Cardiac muscle cell (in vitro differentiated cells and primary cell): ENCODE measurements at regions not wholly inside any gene's neighbourhood (a gene's known extent, or its start where the extent isn't known, plus 50 kb on each side); places are given as distances from the start of the nearest gene placed in this dataset.

Experiments
- DNase-seq, 2 donors: peaks; one replicate each; pipeline versions ENCODE4 v3.0.0 to v3.0.0-alpha.2; 2010 to 2017; ENCODE audit warnings: low read depth in 1 of 2, low spot score in 1 of 2
- H3K27ac ChIP-seq: fragments of 200-600 bp; sonication (generic); 2 replicates; pipeline ENCODE4 v1.5.1; 2016
- H3K27me3 ChIP-seq: fragments of 200-600 bp; sonication (generic); 2 replicates; pipeline ENCODE4 v1.6.0; 2016; ENCODE audit warnings: control low read depth
- H3K36me3 ChIP-seq: fragments of 200-600 bp; sonication (generic); 2 replicates; pipeline ENCODE4 v1.5.1; 2016; ENCODE audit warnings: control low read depth
- H3K4me1 ChIP-seq: fragments of 200-600 bp; sonication (generic); 2 replicates; pipeline ENCODE4 v1.8.1; 2017; ENCODE audit warnings: low read depth, mild to moderate bottlenecking, mixed run types
- H3K4me3 ChIP-seq: fragments of 200-600 bp; sonication (generic); 2 replicates; pipeline ENCODE4 v1.5.1; 2016; ENCODE audit warnings: mild to moderate bottlenecking
- H3K9me3 ChIP-seq: fragments of 200-600 bp; sonication (generic); 2 replicates; pipeline ENCODE4 v1.5.1; 2017; ENCODE audit warnings: low read depth, mild to moderate bottlenecking, control low read depth
- CTCF ChIP-seq: IDR thresholded peaks from 2 replicates; pipeline ENCODE4 v1.5.1; 2012; ENCODE audit warnings: low read depth, mild to moderate bottlenecking, low read length

- no peak for DNase-seq
- Histone ChIP-seq H3K36me3 (no peaks in the 10 kb centered on the region), H3K27me3 (no peaks in the 10 kb centered on the region), H3K27ac (peak overlapping the region; percentile 79), H3K4me1 (peaks cover 19% of the 10 kb centered on the region), H3K9me3 (no peaks in the 10 kb centered on the region), H3K4me3 (no peak overlapping the region)
- TF ChIP-seq CTCF, result no peak
Observed at GRCh38 chr11:15910761-15911160, 445.6 kb downstream of the SOX6 start.

GRCh38 chr11:15911377-15912044 is 444.8 kb downstream of the SOX6 start:
- Histone ChIP-seq H3K4me3 (no peak overlapping the region), H3K27ac (peak overlapping the region; percentile 79), H3K36me3 (no peaks in the 10 kb centered on the region), H3K9me3 (no peaks in the 10 kb centered on the region), H3K4me1 (peaks cover 19% of the 10 kb centered on the region), H3K27me3 (no peaks in the 10 kb centered on the region)
- no peak for TF ChIP-seq CTCF
- peak; percentile 74 to 87 for DNase-seq

DNA sequence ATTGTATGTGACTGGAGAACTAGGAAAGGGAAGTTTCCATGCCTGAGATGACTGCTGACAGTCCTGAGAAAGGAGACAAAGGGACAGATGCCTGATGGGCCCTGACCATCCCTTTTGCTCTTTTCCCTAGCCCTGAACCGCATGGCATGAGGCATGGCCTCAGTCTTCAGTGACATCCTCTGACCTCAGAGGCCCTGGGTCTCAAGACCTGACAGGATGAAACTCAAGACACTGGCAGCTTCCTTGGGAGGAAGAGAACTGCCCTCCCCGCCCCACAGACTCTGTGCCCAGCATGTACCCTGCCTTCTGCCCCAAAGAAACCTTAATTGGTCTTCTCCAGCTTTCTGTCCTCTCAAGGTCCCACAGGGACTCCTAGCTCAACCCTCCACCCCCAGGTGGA is 444.1 kb downstream of the SOX6 start:
- Histone ChIP-seq H3K27ac (peak overlapping the region; percentile 79), H3K9me3 (no peaks in the 10 kb centered on the region), H3K36me3 (no peaks in the 10 kb centered on the region), H3K4me1 (peaks cover 19% of the 10 kb centered on the region), H3K4me3 (no peak overlapping the region), H3K27me3 (no peaks in the 10 kb centered on the region)
- no peak for DNase-seq
- no peak for TF ChIP-seq CTCF

- H3K4me1 ChIP-seq, result peaks cover 22% of the 10 kb centered on the region
- no peak for TF ChIP-seq CTCF
- peak in 1 of 2 donors; percentile 37 for DNase-seq
Observed at GRCh38 chr11:15912825-15913224, 443.5 kb downstream of the SOX6 start.

DNA sequence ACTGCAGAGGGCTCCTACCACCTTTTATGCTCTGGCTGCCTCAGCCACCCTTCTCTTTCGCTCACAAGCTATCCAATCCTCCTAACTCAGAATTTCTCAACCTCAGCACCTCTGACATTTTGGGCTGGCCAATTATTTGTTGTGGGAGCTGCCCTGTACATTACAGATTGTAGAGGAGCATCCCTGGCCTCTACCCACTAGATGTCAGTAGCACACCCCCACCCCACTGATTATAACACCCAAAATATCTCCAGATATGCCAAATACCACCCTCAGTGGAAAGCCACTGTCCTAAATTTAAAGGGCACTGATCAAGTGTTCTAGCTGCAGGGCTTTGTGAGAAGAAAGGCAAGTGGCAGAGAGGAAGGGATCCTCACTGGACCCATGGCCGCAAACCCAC is 443.1 kb downstream of the SOX6 start:
- DNase-seq, result peak in 1 of 2 donors; percentile 10
- TF ChIP-seq CTCF, result peak; percentile 10
- H3K4me1 ChIP-seq, result peaks cover 22% of the 10 kb centered on the region
- no peaks in the 10 kb centered on the region for H3K36me3 ChIP-seq
- no peaks in the 10 kb centered on the region for H3K9me3 ChIP-seq
- H3K27ac ChIP-seq, result peak overlapping the region; percentile 60
- no peaks in the 10 kb centered on the region for H3K27me3 ChIP-seq
- H3K4me3 ChIP-seq, result no peak overlapping the region

More at GRCh38 chr11:15912825-15913224, 443.5 kb downstream of the SOX6 start:
- H3K36me3 ChIP-seq, result no peaks in the 10 kb centered on the region
- no peak overlapping the region for H3K4me3 ChIP-seq
- no peaks in the 10 kb centered on the region for H3K27me3 ChIP-seq
- H3K9me3 ChIP-seq, result no peaks in the 10 kb centered on the region
- peak overlapping the region; percentile 60 for H3K27ac ChIP-seq
